NT2/D1 (cell line): ENCODE measurements at regions not wholly inside any gene's neighbourhood (a gene's known extent, or its start where the extent isn't known, plus 50 kb on each side); places are given as distances from the start of the nearest gene placed in this dataset.
"Not testable (repeated sequence)": the region's sequence is repeated elsewhere in the genome, so short reads cannot be mapped to it uniquely, and the experiment has no call there.

ENCODE experiments used
- DNase-seq: peaks from one replicate; pipeline ENCODE4 v3.0.0-alpha.2; 2011; ENCODE audit warnings: low read depth, low spot score
- H3K27me3 ChIP-seq: 2 replicates; pipeline ENCODE4 v1.6.0; 2011; ENCODE audit warnings: mild to moderate bottlenecking; ENCODE audit not compliant: insufficient read length, insufficient read depth
- H3K36me3 ChIP-seq: 2 replicates; pipeline ENCODE4 v1.6.1; 2011; ENCODE audit warnings: mild to moderate bottlenecking, low read length, mixed read lengths; ENCODE audit not compliant: insufficient read depth, insufficient read length
- H3K4me1 ChIP-seq: 2 replicates; pipeline ENCODE4 v1.5.1; 2011; ENCODE audit not compliant: insufficient read depth, insufficient read length
- H3K4me3 ChIP-seq: 2 replicates; pipeline ENCODE4 v1.5.1; 2011; ENCODE audit warnings: low read depth; ENCODE audit not compliant: insufficient read length
- H3K9ac ChIP-seq: 2 replicates; pipeline ENCODE4 v1.6.0; 2011; ENCODE audit warnings: low read depth; ENCODE audit not compliant: insufficient read length
- H3K9me3 ChIP-seq: 2 replicates; pipeline ENCODE4 v1.5.1; 2011; ENCODE audit warnings: mild to moderate bottlenecking, low read length; ENCODE audit not compliant: insufficient read depth
- SUZ12 ChIP-seq: IDR thresholded peaks from 2 replicates; pipeline ENCODE4 v1.6.1; 2011; ENCODE audit not compliant: insufficient read length, insufficient read depth; ENCODE audit errors: extremely low read depth
- YY1 ChIP-seq: IDR thresholded peaks from 2 replicates; pipeline ENCODE4 v1.6.1; 2011; ENCODE audit not compliant: insufficient read length, insufficient read depth
- ZNF274 ChIP-seq: IDR thresholded peaks from 2 replicates; pipeline ENCODE4 v1.6.1; 2011; ENCODE audit warnings: mild to moderate bottlenecking, low read depth, low read length

DNA sequence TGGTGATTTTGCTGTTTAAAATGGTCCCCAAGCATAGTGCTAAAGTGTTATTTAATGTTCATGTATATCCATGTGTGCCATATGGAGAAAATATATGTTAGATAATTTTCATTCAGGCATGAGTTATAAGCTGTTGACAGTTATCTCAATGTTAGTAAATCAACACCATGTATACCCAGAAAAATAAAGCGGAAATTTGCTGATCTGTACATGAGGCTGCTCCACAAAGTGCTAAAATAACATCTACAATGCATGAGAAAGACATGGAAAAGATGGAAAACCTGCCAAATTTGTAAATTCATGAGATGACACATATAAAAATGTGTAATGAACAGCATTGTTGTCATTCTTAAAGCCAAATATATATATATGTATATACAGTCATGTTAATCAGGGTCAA lies 1199.2 kb downstream of the FSCB start:
- Histone ChIP-seq H3K4me1 (no peaks in the 10 kb centered on the region), H3K9ac (no peak overlapping the region), H3K27me3 (no peaks in the 10 kb centered on the region), H3K36me3 (no peaks in the 10 kb centered on the region), H3K9me3 (no peaks in the 10 kb centered on the region), H3K4me3 (no peak overlapping the region)
- TF ChIP-seq SUZ12 (no peak), YY1 (no peak), ZNF274 (no peak)
- DNase-seq: no peak

- TF ChIP-seq ZNF274 (no peak), SUZ12 (no peak), YY1 (no peak)
- Histone ChIP-seq H3K4me3 (no peak overlapping the region), H3K9me3 (no peaks in the 10 kb centered on the region), H3K27me3 (no peaks in the 10 kb centered on the region), H3K36me3 (no peaks in the 10 kb centered on the region), H3K4me1 (no peaks in the 10 kb centered on the region), H3K9ac (no peak overlapping the region)
- DNase-seq: no peak
Observed at GRCh38 chr14:43306053-43306452, 1201.0 kb downstream of the FSCB start.

DNA sequence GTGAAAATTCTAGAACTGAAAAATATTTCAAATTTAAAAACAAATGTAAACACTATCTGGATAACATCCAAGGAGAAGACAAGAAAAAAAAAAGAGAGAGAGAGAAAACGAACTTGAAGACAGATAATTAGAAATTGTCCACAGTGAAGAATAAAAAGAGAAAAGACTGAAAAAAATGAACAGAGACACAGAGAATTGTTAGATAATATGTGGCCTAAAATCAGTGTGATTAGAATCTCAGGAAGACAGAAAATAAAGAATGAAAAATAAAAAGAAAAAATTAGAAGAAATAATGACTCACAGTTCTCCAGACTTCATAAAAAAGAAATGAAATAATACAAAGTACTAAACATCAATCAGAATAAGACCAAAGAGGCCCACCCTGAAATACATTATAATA lies 1209.3 kb downstream of the FSCB start:
- H3K4me1 ChIP-seq: no peaks in the 10 kb centered on the region
- H3K36me3 ChIP-seq: no peaks in the 10 kb centered on the region
- TF ChIP-seq SUZ12 (no peak), YY1 (no peak), ZNF274 (no peak)
- H3K9me3 ChIP-seq: no peaks in the 10 kb centered on the region
- no peak for DNase-seq
- H3K27me3 ChIP-seq: no peaks in the 10 kb centered on the region
- no peak overlapping the region for H3K9ac ChIP-seq
- H3K4me3 ChIP-seq: no peak overlapping the region

- not testable (repeated sequence) for H3K27me3 ChIP-seq, H3K36me3 ChIP-seq, H3K4me1 ChIP-seq, H3K4me3 ChIP-seq, H3K9me3 ChIP-seq, H3K9ac ChIP-seq, DNase-seq
Observed at GRCh38 chr14:43296061-43296460, 1211.0 kb downstream of the FSCB start.

DNA sequence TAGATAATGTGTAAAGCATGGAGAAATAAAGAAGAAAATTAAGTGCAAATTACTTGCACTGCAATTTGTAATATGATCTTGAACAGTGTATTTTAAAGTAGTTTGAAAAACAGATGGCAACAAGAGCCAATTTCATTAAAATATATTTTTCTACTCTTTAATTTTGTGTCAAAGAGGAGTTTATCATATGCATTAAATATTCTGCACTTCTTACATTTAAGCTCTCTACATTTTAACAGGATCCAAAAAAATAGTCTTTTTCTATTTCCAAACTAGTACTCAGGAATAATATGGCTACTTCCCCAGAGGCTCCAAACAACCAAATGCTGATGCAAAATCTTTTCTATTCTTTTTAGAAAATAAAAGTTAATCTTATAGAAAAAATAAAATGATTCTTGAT lies 1221.5 kb downstream of the FSCB start:
- no peaks in the 10 kb centered on the region for H3K9me3 ChIP-seq
- TF ChIP-seq ZNF274 (no peak), YY1 (no peak), SUZ12 (no peak)
- H3K4me1 ChIP-seq: no peaks in the 10 kb centered on the region
- no peak overlapping the region for H3K4me3 ChIP-seq
- no peak for DNase-seq
- no peak overlapping the region for H3K9ac ChIP-seq
- H3K36me3 ChIP-seq: no peaks in the 10 kb centered on the region
- no peaks in the 10 kb centered on the region for H3K27me3 ChIP-seq

- H3K27me3 ChIP-seq: no peaks in the 10 kb centered on the region
- H3K36me3 ChIP-seq: no peaks in the 10 kb centered on the region
- H3K9me3 ChIP-seq: no peaks in the 10 kb centered on the region
- H3K9ac ChIP-seq: no peak overlapping the region
- DNase-seq: no peak
- H3K4me3 ChIP-seq: no peak overlapping the region
- TF ChIP-seq SUZ12: no peak
- TF ChIP-seq ZNF274: no peak
- no peak for TF ChIP-seq YY1
- no peaks in the 10 kb centered on the region for H3K4me1 ChIP-seq
Observed at GRCh38 chr14:43260056-43260455, 1247.0 kb downstream of the FSCB start.

DNA sequence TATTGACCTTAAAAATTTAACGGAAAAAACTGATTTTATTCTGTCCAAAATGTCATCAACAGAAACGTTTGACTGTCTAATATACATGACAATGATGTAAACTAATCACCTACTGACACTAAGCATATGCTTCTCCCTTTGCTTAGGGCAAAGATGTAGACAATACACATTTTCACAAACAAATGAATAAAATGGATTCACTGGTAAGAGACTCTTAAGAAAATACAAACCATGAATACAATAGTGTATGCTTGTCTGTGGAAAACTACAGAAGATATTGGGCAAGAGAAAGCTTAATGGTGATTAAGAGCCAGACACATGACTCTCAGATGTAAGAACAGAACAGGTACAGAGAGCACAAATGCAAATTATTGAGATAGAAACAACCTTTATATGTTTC lies 1248.7 kb downstream of the FSCB start:
- DNase-seq: no peak
- H3K4me3 ChIP-seq: no peak overlapping the region
- no peaks in the 10 kb centered on the region for H3K36me3 ChIP-seq
- H3K9ac ChIP-seq: no peak overlapping the region
- H3K4me1 ChIP-seq: no peaks in the 10 kb centered on the region
- H3K9me3 ChIP-seq: no peaks in the 10 kb centered on the region
- TF ChIP-seq SUZ12 (no peak), ZNF274 (no peak), YY1 (no peak)
- H3K27me3 ChIP-seq: no peaks in the 10 kb centered on the region

DNA sequence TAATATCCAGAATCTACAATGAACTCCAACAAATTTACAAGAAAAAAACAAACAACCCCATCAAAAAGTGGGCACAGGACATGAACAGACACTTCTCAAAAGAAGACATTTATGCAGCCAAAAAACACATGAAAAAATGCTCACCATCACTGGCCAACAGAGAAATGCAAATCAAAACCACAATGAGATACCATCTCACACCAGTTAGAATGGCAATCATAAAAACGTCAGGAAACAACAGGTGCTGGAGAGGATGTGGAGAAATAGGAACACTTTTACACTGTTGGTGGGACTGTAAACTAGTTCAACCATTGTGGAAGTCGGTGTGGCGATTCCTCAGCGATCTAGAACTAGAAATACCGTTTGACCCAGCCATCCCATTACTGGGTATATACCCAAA lies 1250.1 kb downstream of the FSCB start:
- H3K36me3 ChIP-seq, DNase-seq, H3K4me1 ChIP-seq, H3K9me3 ChIP-seq, H3K9ac ChIP-seq, H3K4me3 ChIP-seq, H3K27me3 ChIP-seq: not testable (repeated sequence)
